Duodenal mucosa (tissue), 2 donors: ENCODE measurements at regions not wholly inside any gene's neighbourhood (a gene's known extent, or its start where the extent isn't known, plus 50 kb on each side); places are given as distances from the start of the nearest gene placed in this dataset.

Experiments used
- H3K27ac ChIP-seq: one replicate; pipeline ENCODE4 v1.7.0; 2013; ENCODE audit warnings: low read depth, low read length
- H3K27me3 ChIP-seq, 2 donors: one replicate each; pipeline ENCODE4 v1.7.0; 2013; ENCODE audit warnings: low read length in 2 of 2, control low read depth in 1 of 2; ENCODE audit not compliant: insufficient read depth in 2 of 2, control insufficient read depth in 1 of 2
- H3K36me3 ChIP-seq, 2 donors: one replicate each; pipeline ENCODE4 v1.7.0; 2013; ENCODE audit warnings: low read length in 2 of 2, control low read depth in 1 of 2; ENCODE audit not compliant: insufficient read depth in 2 of 2, control insufficient read depth in 1 of 2
- H3K4me1 ChIP-seq, 2 donors: one replicate each; pipeline ENCODE4 v1.7.0; 2013; ENCODE audit warnings: low read length in 2 of 2, control low read depth in 1 of 2; ENCODE audit not compliant: insufficient read depth in 2 of 2, control insufficient read depth in 1 of 2
- H3K4me3 ChIP-seq, 2 donors: one replicate each; pipeline ENCODE4 v1.7.0; 2013; ENCODE audit warnings: low read length in 2 of 2, low read depth in 1 of 2
- H3K9ac ChIP-seq, 2 donors: one replicate each; pipeline ENCODE4 v1.7.0; 2013; ENCODE audit warnings: low read length in 2 of 2, low read depth in 1 of 2
- H3K9me3 ChIP-seq, 2 donors: one replicate each; pipeline ENCODE4 v1.7.0; 2013; ENCODE audit warnings: low read length in 2 of 2, control low read depth in 1 of 2; ENCODE audit not compliant: control insufficient read depth in 1 of 2

DNA sequence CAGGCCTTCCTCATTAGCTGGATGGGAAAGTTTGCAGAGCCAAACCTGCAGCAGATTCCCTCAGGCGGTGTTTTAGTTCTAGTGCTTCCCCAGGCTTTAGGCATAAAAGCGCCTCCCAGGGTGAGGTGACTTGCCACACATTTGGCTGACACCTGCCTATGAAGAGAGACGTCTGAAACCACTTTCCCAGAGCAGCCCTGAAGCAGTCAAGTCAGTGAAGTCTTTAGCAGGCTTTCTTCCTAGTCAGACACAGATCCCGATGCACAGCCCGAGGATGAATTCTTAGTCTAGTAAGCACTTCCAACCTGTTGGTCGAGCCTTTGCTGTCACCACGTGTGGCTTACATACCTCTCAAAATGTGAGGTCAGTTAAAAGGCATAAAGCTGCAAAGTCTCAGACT is 484.1 kb downstream of the SMARCA1 start:
- no peaks in the 10 kb centered on the region for H3K4me1 ChIP-seq
- H3K27ac ChIP-seq = no peak overlapping the region
- no peaks in the 10 kb centered on the region for H3K9me3 ChIP-seq
- no peaks in the 10 kb centered on the region for H3K27me3 ChIP-seq
- H3K36me3 ChIP-seq = no peaks in the 10 kb centered on the region
- H3K4me3 ChIP-seq = no peak overlapping the region
- no peak overlapping the region for H3K9ac ChIP-seq

GRCh38 chrX:129037389-129037788 is 485.9 kb downstream of the SMARCA1 start:
- Histone ChIP-seq H3K36me3 (no peaks in the 10 kb centered on the region), H3K27ac (no peak overlapping the region), H3K9ac (no peak overlapping the region), H3K4me3 (no peak overlapping the region), H3K27me3 (no peaks in the 10 kb centered on the region), H3K4me1 (no peaks in the 10 kb centered on the region), H3K9me3 (no peaks in the 10 kb centered on the region)

DNA sequence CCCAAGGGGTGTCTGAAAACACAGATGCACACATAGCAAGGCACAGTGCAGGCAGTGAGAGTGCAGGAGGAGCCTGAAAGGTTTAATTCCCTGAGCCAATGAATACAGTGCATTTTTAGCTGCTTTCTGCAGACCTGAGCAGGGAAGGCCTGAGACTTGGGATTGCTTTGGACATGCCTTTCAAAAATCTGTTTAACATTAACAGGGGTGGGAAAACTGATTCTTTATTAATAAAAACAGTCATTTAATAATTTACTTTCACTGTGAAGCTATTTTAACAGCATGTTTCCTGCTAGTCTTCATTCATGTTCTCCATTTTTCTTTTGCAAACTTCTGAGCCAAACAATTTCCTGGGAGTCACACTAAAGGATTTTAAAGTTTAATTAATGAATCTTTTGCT is 488.1 kb downstream of the SMARCA1 start:
- no peak overlapping the region for H3K9ac ChIP-seq
- H3K9me3 ChIP-seq = no peaks in the 10 kb centered on the region
- no peaks in the 10 kb centered on the region for H3K4me1 ChIP-seq
- no peaks in the 10 kb centered on the region for H3K27me3 ChIP-seq
- H3K36me3 ChIP-seq = no peaks in the 10 kb centered on the region
- no peak overlapping the region for H3K4me3 ChIP-seq
- no peak overlapping the region for H3K27ac ChIP-seq

DNA sequence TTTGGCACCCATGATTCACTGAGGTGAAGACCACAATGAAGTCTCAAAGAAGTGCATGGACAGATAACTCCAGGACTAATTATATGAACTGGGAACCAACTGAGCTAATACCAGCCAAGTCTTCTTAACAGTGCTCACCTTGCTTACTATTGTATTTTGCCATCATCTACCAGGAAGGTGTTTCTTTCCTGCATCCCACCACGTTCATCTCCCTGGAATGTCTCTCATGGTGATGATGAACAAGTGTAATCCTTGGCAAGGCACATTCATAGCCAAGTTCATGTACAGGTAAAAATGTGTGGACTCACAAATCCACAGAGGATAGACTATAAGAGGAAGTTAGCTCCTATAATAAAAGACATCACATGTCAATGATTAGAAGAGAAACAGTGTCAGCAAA is 489.1 kb downstream of the SMARCA1 start:
- no peaks in the 10 kb centered on the region for H3K4me1 ChIP-seq

DNA sequence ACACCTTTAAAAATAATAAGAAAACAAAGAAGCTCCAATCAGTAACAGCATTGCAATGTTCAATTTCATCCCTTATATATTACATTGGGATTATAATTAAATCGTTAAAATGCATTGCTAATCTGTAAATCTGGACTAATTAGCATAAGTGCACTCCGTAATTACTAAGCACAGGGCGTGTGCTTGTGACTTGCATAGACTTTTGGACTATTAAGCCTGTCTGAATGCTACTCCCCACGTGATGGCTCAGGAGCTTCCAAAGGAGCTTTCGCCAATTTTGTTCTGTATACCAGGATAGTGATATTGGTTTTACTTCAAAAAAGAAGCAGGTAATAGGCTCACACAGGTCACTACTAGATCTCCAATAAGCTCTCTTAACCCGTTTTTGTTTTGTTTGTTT is 497.1 kb downstream of the SMARCA1 start:
- H3K36me3 ChIP-seq = no peaks in the 10 kb centered on the region
- H3K9me3 ChIP-seq = no peaks in the 10 kb centered on the region
- no peak overlapping the region for H3K27ac ChIP-seq
- no peaks in the 10 kb centered on the region for H3K4me1 ChIP-seq
- no peak overlapping the region for H3K4me3 ChIP-seq
- no peaks in the 10 kb centered on the region for H3K27me3 ChIP-seq
- no peak overlapping the region for H3K9ac ChIP-seq

More for the DNA sequence above, 489.1 kb downstream of the SMARCA1 start:
- Histone ChIP-seq H3K27ac (no peak overlapping the region), H3K36me3 (no peaks in the 10 kb centered on the region), H3K9ac (no peak overlapping the region), H3K9me3 (no peaks in the 10 kb centered on the region), H3K4me3 (no peak overlapping the region), H3K27me3 (no peaks in the 10 kb centered on the region)

DNA sequence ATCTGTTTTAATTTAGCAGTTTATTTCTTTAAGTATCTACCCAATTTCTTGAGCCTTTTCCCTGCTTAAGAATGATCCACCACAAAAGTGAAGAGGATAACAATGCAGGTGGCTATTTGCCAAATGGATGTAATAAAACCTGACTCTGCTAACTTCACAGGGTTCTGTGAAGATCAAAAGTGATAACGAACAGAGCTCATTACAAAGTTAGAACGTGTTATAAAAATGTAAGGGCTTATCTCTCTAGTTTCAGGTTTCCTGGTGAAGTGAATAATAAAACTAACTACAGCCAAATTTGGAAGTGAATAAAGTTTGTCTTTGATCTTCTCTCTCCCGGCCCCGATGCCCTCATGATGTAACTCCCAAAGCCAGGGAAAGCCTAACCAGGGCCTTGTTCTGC is 497.9 kb downstream of the SMARCA1 start:
- no peak overlapping the region for H3K4me3 ChIP-seq
- no peaks in the 10 kb centered on the region for H3K36me3 ChIP-seq
- no peak overlapping the region for H3K9ac ChIP-seq
- no peaks in the 10 kb centered on the region for H3K9me3 ChIP-seq
- no peaks in the 10 kb centered on the region for H3K4me1 ChIP-seq
- no peaks in the 10 kb centered on the region for H3K27me3 ChIP-seq
- H3K27ac ChIP-seq = no peak overlapping the region

DNA sequence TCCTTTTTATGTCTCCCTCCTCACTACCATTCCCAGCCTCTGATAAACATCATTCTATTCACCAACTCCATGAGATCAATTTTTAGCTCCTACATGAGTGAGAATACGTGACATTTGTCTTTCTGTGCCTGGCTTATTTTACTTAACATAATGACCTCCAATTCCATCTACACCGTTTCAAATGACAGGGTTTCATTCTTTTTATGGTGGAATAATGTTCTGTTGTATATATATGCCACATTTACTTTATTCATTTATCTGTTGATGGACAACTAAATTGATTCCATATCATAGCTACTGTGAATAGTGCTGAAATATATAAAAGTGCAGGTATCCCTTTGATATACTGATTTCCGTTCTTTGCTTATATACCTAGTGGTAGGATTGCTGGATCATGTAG is 503.9 kb downstream of the SMARCA1 start:
- no peaks in the 10 kb centered on the region for H3K9me3 ChIP-seq
- H3K4me1 ChIP-seq = no peaks in the 10 kb centered on the region
- H3K4me3 ChIP-seq = no peak overlapping the region
- H3K27me3 ChIP-seq = no peaks in the 10 kb centered on the region
- no peaks in the 10 kb centered on the region for H3K36me3 ChIP-seq
- H3K27ac ChIP-seq = no peak overlapping the region
- no peak overlapping the region for H3K9ac ChIP-seq

DNA sequence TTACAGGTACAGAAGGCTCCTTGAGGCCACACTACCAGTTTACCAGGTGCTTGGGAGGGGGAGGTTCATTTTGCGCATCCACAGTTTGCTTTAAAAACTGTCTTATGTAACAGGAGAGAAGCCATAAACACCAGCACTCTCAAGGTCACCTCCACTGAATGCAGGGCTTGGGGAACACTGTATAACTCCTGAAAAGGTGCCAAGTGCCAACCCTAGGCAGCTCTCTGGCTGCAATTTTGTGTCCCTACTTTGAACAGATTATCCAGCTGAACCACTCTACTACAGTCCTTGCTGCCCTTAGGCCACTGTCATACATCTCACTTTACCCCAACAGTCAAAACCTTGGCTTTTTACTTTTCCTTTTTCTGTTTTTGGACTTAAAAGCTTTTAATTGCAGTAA is 507.9 kb downstream of the SMARCA1 start:
- no peaks in the 10 kb centered on the region for H3K4me1 ChIP-seq
- H3K36me3 ChIP-seq = no peaks in the 10 kb centered on the region
- H3K9me3 ChIP-seq = no peaks in the 10 kb centered on the region
- no peak overlapping the region for H3K27ac ChIP-seq
- H3K9ac ChIP-seq = no peak overlapping the region
- H3K4me3 ChIP-seq = no peak overlapping the region
- no peaks in the 10 kb centered on the region for H3K27me3 ChIP-seq

GRCh38 chrX:129013574-129013973 is 509.7 kb downstream of the SMARCA1 start:
- H3K9ac ChIP-seq = no peak overlapping the region
- H3K36me3 ChIP-seq = no peaks in the 10 kb centered on the region
- H3K4me1 ChIP-seq = no peaks in the 10 kb centered on the region
- H3K27ac ChIP-seq = no peak overlapping the region
- H3K27me3 ChIP-seq = no peaks in the 10 kb centered on the region
- H3K9me3 ChIP-seq = no peaks in the 10 kb centered on the region
- no peak overlapping the region for H3K4me3 ChIP-seq

DNA sequence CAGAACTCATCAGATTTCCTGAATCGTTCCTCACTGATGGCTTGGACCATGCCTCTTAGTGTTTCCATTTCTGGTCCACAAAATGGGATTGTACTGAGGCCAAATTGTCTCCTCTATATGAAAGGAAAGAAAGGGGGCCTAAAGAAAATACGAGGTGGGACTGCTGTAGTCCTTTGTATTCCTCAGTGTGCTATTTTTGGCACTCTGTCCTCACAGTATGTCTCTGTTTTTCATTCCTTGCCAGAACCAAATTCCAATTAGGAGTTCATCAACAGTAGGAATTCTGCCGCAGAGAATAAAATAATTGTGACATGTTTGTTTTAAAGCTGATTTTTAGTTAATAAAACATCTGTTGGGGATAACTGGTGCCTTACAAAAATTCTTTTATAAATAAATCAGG is 515.7 kb downstream of the SMARCA1 start:
- no peaks in the 10 kb centered on the region for H3K9me3 ChIP-seq
- H3K27ac ChIP-seq = no peak overlapping the region
- no peaks in the 10 kb centered on the region for H3K36me3 ChIP-seq
- no peak overlapping the region for H3K4me3 ChIP-seq
- no peaks in the 10 kb centered on the region for H3K4me1 ChIP-seq
- no peaks in the 10 kb centered on the region for H3K27me3 ChIP-seq
- H3K9ac ChIP-seq = no peak overlapping the region

DNA sequence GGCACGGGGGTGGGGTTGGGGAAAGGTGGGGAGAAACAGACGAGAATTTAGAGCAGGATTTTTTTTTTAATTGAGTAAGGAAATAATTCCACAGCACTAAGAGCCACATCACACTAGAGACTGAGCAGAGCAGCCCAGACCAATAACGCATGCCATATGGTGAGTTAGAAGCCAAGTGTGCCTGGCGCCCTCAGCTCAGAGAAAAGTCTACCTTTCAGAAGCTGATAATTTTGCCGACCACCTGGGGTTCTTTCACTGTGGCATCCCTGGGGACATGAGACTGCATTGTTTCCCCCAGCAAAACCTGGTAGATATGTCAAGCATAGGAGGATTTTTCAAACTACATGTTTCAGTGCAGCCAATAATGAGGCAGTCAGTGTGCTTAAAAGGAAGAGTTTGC is 516.8 kb downstream of the SMARCA1 start:
- H3K9ac ChIP-seq = no peak overlapping the region
- H3K9me3 ChIP-seq = no peaks in the 10 kb centered on the region

More for the DNA sequence above, 516.8 kb downstream of the SMARCA1 start:
- Histone ChIP-seq H3K27ac (no peak overlapping the region), H3K27me3 (no peaks in the 10 kb centered on the region), H3K36me3 (no peaks in the 10 kb centered on the region), H3K4me1 (no peaks in the 10 kb centered on the region), H3K4me3 (no peak overlapping the region)
